Ectodermal cell (in vitro differentiated cells): ENCODE measurements at regions not wholly inside any gene's neighbourhood (a gene's known extent, or its start where the extent isn't known, plus 50 kb on each side); places are given as distances from the start of the nearest gene placed in this dataset.

Source experiments
- H3K27ac ChIP-seq: 2 replicates; pipeline ENCODE4 v1.7.0; 2013; ENCODE audit warnings: mild to moderate bottlenecking, low read depth, low read length; ENCODE audit not compliant: insufficient read depth, poor library complexity, severe bottlenecking
- H3K27me3 ChIP-seq: 2 replicates; pipeline ENCODE4 v1.7.0; 2013; ENCODE audit warnings: mild to moderate bottlenecking, low read length; ENCODE audit not compliant: insufficient read depth, control insufficient read depth, poor library complexity, severe bottlenecking
- H3K36me3 ChIP-seq: one replicate; pipeline ENCODE4 v1.7.0; 2013; ENCODE audit warnings: low read length; ENCODE audit not compliant: control insufficient read depth, insufficient read depth
- H3K4me1 ChIP-seq: one replicate; pipeline ENCODE4 v1.7.0; 2013; ENCODE audit warnings: low read length; ENCODE audit not compliant: control insufficient read depth, insufficient read depth
- H3K4me3 ChIP-seq: 2 replicates; pipeline ENCODE4 v1.7.0; 2013; ENCODE audit warnings: low read depth, low read length, control low read depth; ENCODE audit not compliant: insufficient read depth
- H3K9me3 ChIP-seq: 2 replicates; pipeline ENCODE4 v1.7.0; 2013; ENCODE audit warnings: mild to moderate bottlenecking, low read length, moderate library complexity; ENCODE audit not compliant: control insufficient read depth
- WGBS, 2 experiments: methylation state at CpG; one replicate each; pipeline ENCODE4 v1.1.7; 2013; ENCODE audit warnings: missing lambda C conversion rate in 2 of 2; 5-methylcytosine and 5-hydroxymethylcytosine counted together

DNA sequence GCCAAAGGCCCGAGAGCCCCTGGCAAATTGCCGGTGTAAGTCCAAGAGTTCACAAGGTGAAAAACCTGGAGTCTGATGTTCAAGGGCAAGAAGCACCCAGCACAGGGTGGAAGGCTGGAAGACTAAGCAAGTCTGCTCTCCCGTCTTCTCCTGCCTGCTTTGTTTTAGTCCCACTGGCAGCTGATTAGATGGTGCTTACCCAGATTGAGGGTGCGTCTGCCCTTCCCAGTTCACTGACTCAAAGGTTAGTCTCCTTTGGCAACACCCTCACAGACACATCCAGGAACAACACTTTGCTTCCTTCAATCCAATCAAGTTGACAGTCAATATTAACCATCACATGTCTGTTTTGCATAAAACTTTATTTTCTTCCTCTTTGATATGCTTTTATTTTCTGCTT is 157.4 kb downstream of the HS3ST1 start:
- 82 to 83% methylated on average over 4 of the region's 4 CpGs for whole genome bisulfite sequencing, 2 experiments
- H3K27ac ChIP-seq: no peak overlapping the region
- no peaks in the 10 kb centered on the region for H3K4me1 ChIP-seq
- no peaks in the 10 kb centered on the region for H3K36me3 ChIP-seq
- no peaks in the 10 kb centered on the region for H3K9me3 ChIP-seq
- H3K4me3 ChIP-seq: no peak overlapping the region
- no peaks in the 10 kb centered on the region for H3K27me3 ChIP-seq

DNA sequence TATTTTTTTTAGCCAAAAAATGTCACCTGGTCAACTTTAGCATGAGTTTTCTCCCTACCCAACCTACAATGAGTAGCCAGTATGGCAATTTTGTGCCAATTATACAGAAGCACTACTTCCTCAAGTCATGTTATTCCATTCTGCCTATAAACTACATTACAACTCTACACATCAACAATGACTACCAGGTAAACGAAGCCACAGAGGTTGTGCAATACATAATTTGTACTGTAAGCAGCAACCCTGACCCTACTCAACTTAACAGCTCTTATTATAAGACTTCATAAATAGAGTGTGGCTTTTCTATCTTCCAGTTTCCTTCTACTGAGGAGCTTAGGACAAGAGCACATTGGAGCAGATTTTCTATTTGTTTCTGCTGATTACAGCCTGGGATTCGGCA is 160.5 kb downstream of the HS3ST1 start:
- Histone ChIP-seq H3K27ac (no peak overlapping the region), H3K9me3 (no peaks in the 10 kb centered on the region), H3K4me1 (no peaks in the 10 kb centered on the region), H3K27me3 (no peaks in the 10 kb centered on the region), H3K36me3 (no peaks in the 10 kb centered on the region), H3K4me3 (no peak overlapping the region)
- WGBS, 2 experiments: 86 to 93% methylated on average over 2 of the region's 2 CpGs

DNA sequence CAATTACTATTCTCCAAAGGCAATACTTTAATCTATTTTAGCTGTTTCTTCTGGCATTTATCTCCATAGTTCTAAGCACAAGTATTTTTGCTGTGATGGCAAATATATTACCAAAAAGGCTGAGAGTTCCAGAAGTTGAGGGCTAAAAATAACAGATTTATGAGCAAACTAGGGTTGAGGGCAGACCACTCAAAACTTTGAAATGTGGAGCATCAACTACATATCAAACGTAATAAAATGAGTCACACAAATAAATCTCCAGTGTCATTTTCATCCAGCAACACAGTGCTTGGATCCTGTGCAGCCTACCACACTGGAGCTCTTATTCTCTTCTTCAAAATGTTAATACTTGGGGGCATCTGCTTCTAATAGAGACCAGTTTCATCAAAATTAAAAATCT is 163.9 kb downstream of the HS3ST1 start:
- no peaks in the 10 kb centered on the region for H3K4me1 ChIP-seq
- no peaks in the 10 kb centered on the region for H3K9me3 ChIP-seq
- no peaks in the 10 kb centered on the region for H3K27me3 ChIP-seq
- no peak overlapping the region for H3K4me3 ChIP-seq
- 88 to 90% methylated on average over 1 of the region's 1 CpG for WGBS, 2 experiments
- no peaks in the 10 kb centered on the region for H3K36me3 ChIP-seq
- no peak overlapping the region for H3K27ac ChIP-seq

DNA sequence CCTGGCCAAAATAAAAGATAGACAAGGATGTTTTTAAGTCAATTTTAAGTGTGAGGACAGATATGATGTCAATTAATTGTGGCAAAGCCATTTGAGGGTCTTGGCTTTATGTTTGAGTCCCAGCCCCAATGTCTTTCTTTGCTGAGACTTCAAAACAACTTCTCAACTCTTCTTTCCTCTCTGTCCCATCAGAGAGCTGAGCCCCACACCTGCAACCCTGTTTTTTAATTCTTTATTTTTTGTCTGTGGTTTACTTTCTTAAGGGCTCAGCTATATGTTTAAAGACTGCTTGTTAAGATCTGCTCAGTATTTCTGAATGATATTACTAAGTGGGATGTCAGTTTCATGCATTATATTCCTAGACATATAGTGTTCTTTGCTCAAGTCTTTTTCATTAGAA is 164.3 kb downstream of the HS3ST1 start:
- Histone ChIP-seq H3K27ac (no peak overlapping the region), H3K36me3 (no peaks in the 10 kb centered on the region), H3K4me1 (no peaks in the 10 kb centered on the region), H3K27me3 (no peaks in the 10 kb centered on the region), H3K4me3 (no peak overlapping the region), H3K9me3 (no peaks in the 10 kb centered on the region)

DNA sequence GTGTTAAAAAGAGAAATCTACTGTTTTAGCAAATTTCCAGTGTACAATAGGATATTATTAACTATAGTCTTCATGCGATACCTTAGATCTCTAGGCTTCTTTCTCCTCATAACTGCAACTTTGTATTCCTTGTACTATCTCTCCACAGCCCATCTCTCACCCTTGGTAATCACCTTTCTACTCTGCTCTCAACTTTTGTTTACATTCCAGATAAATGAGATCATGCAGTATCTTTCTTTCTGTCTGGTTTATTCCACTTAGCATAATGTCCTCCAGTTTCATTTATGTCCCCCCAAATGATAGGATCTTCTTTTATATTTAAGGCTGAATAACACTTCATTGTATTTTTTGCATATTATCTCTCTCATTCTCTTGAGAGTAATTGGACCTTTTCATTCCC is 165.5 kb downstream of the HS3ST1 start:
- H3K36me3 ChIP-seq: no peaks in the 10 kb centered on the region
- no peaks in the 10 kb centered on the region for H3K9me3 ChIP-seq

DNA sequence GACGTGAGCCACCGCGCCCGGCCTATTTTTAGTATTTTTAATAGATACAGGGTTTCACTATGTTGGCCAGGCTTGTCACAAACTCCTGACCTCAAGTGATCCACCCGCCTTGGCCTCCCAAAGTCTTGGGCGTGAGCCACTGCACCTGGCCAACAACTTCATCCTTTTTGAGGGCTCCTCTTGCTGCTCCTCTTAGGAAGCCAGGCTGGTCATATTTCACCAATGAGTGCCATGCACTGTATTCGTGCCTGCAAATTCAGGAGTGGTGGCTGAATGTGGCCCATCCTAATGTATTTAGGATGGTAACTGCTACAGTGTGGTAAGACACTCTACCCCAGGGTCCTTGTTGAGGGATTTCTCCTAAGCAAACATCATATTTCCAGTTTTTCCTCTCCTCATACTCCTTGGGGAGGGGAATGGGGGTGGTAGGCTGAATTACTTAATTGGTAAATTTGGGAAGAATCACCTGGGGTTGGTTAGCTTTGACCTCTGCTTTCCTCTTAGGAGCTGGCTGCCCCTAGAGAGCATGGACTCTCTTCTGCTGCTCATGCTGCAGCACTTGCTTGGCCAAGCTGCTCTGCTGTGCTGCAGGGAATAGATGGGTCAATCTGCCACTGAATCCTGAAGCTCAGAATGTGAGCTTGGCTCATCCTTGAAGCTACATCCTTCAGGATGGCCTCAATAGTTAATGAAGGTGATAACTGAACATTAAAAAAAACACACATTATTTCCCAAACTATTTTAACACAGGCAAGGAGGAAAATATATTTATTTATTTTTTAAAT is 167.4 kb downstream of the HS3ST1 start:
- no peaks in the 10 kb centered on the region for H3K9me3 ChIP-seq
- WGBS, 2 experiments: 95 to 96% methylated on average over 7 of the region's 7 CpGs
- H3K4me3 ChIP-seq: no peak overlapping the region
- no peaks in the 10 kb centered on the region for H3K27me3 ChIP-seq
- no peaks in the 10 kb centered on the region for H3K36me3 ChIP-seq
- H3K27ac ChIP-seq: no peak overlapping the region
- H3K4me1 ChIP-seq: no peaks in the 10 kb centered on the region

More for the DNA sequence above, 165.5 kb downstream of the HS3ST1 start:
- WGBS, 2 experiments: 76 to 96% methylated on average over 1 of the region's 1 CpG
- no peaks in the 10 kb centered on the region for H3K4me1 ChIP-seq
- no peaks in the 10 kb centered on the region for H3K27me3 ChIP-seq
- no peak overlapping the region for H3K4me3 ChIP-seq
- H3K27ac ChIP-seq: no peak overlapping the region

DNA sequence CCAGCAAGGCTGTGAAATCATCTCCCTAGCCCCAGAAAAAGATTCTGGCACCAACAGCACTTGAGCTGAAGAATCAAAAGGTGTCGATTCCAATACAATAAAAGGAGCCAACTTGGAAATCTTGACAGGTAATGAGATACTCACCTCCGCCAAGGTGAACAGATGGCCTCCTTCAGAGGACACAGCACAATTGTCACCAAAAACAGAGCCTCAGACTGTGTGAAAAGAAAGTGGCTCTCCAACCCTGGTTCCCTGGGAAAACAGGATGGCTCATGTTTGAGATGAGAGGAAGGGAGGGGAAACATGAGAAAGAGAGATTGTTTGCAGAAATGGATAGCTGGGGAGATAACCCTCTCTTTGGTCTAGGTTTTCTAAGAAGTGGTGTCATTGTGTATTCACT is 168.9 kb downstream of the HS3ST1 start:
- Histone ChIP-seq H3K9me3 (no peaks in the 10 kb centered on the region), H3K4me1 (no peaks in the 10 kb centered on the region), H3K4me3 (no peak overlapping the region), H3K27ac (no peak overlapping the region), H3K27me3 (no peaks in the 10 kb centered on the region), H3K36me3 (no peaks in the 10 kb centered on the region)
- WGBS, 2 experiments: 88 to 93% methylated on average over 2 of the region's 2 CpGs

DNA sequence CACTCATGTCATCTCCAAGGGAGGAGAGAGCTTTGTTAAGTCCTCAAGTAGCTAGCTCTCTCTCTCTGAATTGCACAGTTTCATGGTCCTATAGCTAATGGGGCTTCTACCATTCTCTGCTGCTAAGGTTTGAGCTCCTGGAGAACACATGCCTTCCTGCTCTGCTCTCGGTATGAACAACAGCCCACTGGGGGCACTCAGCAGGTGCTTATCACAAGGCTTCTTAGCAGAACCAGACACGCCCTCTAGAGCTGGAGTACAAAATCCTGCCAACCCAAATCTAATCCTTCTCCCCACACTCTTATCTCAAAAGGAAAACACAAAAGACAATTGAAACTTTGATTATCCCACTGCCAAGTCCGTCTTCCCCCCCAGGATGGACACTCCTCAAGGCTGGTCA is 176.5 kb downstream of the HS3ST1 start:
- WGBS, 2 experiments: 56 to 63% methylated on average over 3 of the region's 3 CpGs
- Histone ChIP-seq H3K4me3 (no peak overlapping the region), H3K4me1 (no peaks in the 10 kb centered on the region), H3K9me3 (no peaks in the 10 kb centered on the region), H3K27ac (no peak overlapping the region), H3K27me3 (no peaks in the 10 kb centered on the region), H3K36me3 (no peaks in the 10 kb centered on the region)

DNA sequence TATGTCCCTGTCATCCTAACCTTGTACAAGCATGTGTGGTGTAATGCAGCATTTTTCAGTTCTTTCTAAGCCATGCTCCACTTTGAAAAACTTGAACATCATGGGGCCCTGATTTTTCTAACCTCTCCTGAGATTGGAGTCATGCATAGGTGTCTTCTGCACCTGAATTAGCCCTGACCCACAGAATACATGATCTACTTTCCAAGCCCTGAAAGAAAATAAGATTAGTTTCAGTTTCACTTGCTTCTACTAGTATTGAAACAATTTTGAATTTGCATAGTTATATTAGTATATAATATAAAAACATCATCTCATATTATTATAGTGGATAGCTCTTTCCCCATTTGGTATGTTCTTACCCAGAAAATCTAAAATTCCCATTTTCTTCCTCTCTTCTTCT is 178.2 kb downstream of the HS3ST1 start:
- H3K4me3 ChIP-seq: no peak overlapping the region
- no peaks in the 10 kb centered on the region for H3K27me3 ChIP-seq
- H3K36me3 ChIP-seq: no peaks in the 10 kb centered on the region
- H3K9me3 ChIP-seq: no peaks in the 10 kb centered on the region
- H3K27ac ChIP-seq: no peak overlapping the region
- no peaks in the 10 kb centered on the region for H3K4me1 ChIP-seq

DNA sequence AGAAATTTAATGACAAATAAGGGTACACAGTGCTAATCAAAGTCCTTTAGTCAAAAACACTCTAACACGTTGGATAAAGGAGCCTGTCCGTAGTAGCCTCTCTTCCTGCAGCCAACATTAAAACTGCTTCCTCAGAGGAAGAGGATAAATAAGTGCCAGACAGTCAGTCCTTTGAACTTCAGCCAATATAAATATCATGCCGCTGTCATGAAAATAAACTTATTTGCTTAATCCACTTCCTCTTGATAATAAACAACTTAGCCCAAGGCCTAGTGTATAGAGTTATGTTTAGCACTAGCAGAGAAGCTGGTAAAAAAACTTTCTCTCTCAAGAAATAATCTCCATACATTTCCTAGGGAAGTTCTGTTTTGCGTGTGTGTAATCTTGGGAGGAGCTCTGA is 196.7 kb downstream of the HS3ST1 start:
- Histone ChIP-seq H3K4me3 (no peak overlapping the region), H3K27ac (no peak overlapping the region), H3K4me1 (peaks cover 9% of the 10 kb centered on the region), H3K27me3 (no peaks in the 10 kb centered on the region), H3K9me3 (peaks cover 3% of the 10 kb centered on the region), H3K36me3 (no peaks in the 10 kb centered on the region)
- WGBS, 2 experiments: 90 to 93% methylated on average over 2 to 4 of the region's 4 CpGs

DNA sequence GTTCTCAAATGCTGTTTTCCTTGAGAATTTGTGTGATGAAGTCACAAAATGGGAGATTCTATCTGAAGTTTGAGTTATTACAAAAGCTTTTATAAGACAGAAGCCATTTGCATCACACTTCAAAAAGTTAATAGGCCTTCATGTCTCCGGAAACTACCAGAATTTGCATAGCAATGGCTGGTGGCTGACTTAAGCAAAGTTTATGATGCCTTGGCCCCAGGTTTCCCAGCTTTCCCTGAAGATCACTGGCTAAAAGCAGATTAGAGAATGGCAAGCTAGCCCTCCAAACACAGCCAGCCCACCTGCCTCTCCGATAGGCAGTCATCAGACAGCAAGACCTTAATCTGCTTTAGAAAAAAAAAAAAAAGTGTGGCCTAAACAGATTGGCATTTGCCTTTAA is 197.8 kb downstream of the HS3ST1 start:
- Histone ChIP-seq H3K4me1 (peaks cover 9% of the 10 kb centered on the region), H3K36me3 (no peaks in the 10 kb centered on the region), H3K9me3 (peaks cover 3% of the 10 kb centered on the region), H3K27ac (no peak overlapping the region), H3K4me3 (no peak overlapping the region), H3K27me3 (no peaks in the 10 kb centered on the region)
- WGBS, 2 experiments: 16 to 28% methylated on average over 2 of the region's 2 CpGs
